Endothelial cell of umbilical vein (primary cell): ENCODE measurements at regions not wholly inside any gene's neighbourhood (a gene's known extent, or its start where the extent isn't known, plus 50 kb on each side); places are given as distances from the start of the nearest gene placed in this dataset.

Source experiments
- BruUV-seq: library from RNA; stranded (reverse); fragments of 400-500 nt; replicated peaks from 2 replicates; lab custom pipeline; 2021; lab: Mats Ljungman, UMichigan
- CTCF ChIA-PET: fragments of 300-600, 350-600 bp; sonication (Branson Sonifier 250); formaldehyde crosslinking; loops from one replicate; lab custom pipeline; 2021; ENCODE audit warnings: antibody characterized with exemption, inconsistent platforms; lab: Charles Lee
- POLR2A ChIA-PET: fragments of 300-600, 350-600 bp; sonication (Branson Sonifier 250); formaldehyde crosslinking; loops from one replicate; lab custom pipeline; 2021; ENCODE audit warnings: antibody characterized with exemption, inconsistent platforms; lab: Charles Lee
- DNase-seq: peaks from one replicate; pipeline ENCODE4 v3.0.0-alpha.2; 2011; ENCODE audit warnings: low read depth, low spot score
- FAIRE-seq: peaks from 2 replicates; lab custom pipeline; 2011; peaks lifted over from hg19 to GRCh38; lab: Jason Lieb, UNC
- H2AFZ ChIP-seq: 2 replicates; pipeline ENCODE4 v1.6.0; 2012; ENCODE audit warnings: low read depth, low read length, control low read depth, inconsistent platforms
- H3K27ac ChIP-seq: 2 replicates; pipeline ENCODE4 v1.5.1; 2011; ENCODE audit warnings: low read depth, mild to moderate bottlenecking, control low read depth, low read length, moderate library complexity; ENCODE audit not compliant: insufficient read depth
- H3K27me3 ChIP-seq, 2 experiments: 2 replicates each; pipeline versions ENCODE4 v1.6.0 to v1.6.1; 2011; ENCODE audit warnings: low read length in 2 of 2, mixed read lengths in 1 of 2; ENCODE audit not compliant: control insufficient read depth in 2 of 2, insufficient read depth in 2 of 2
- H3K36me3 ChIP-seq, 2 experiments: 2 replicates in 1 of 2; 3 replicates in 1 of 2; pipeline ENCODE4 v1.5.1; 2011; ENCODE audit warnings: low read length in 2 of 2, mild to moderate bottlenecking in 1 of 2, moderate library complexity in 1 of 2; ENCODE audit not compliant: control insufficient read depth in 2 of 2, insufficient read depth in 2 of 2; ENCODE audit errors: extremely low read depth in 1 of 2
- H3K4me1 ChIP-seq: 3 replicates; pipeline ENCODE4 v1.5.1; 2011; ENCODE audit warnings: mild to moderate bottlenecking, low read length; ENCODE audit not compliant: control insufficient read depth, insufficient read depth; ENCODE audit errors: extremely low read depth
- H3K4me2 ChIP-seq: 2 replicates; pipeline ENCODE4 v1.6.1; 2011; ENCODE audit warnings: low read length, control low read depth, mixed read lengths; ENCODE audit not compliant: insufficient read depth
- H3K4me3 ChIP-seq, 3 experiments: fragments of 200-600 bp in 1 of 3; sonication (generic), shearing (Covaris generic) in 1 of 3; replicated peaks in 1 of 3; 2 replicates each; pipeline ENCODE4 v1.5.1; 2011 to 2016; ENCODE audit warnings: control low read depth in 3 of 3, low read length in 3 of 3, mild to moderate bottlenecking in 2 of 3, inconsistent platforms in 1 of 3, low read depth in 1 of 3, moderate library complexity in 1 of 3; ENCODE audit not compliant: insufficient read depth in 1 of 3
- H3K79me2 ChIP-seq: 2 replicates; pipeline ENCODE4 v1.6.0; 2012; ENCODE audit warnings: low read length, inconsistent platforms; ENCODE audit not compliant: control insufficient read depth, insufficient read depth
- H3K9ac ChIP-seq: replicated peaks from 2 replicates; pipeline ENCODE3; 2011; ENCODE audit warnings: low read length, control low read depth; ENCODE audit not compliant: insufficient read depth; ENCODE audit errors: extremely low read depth
- H3K9me1 ChIP-seq: replicated peaks from 3 replicates; pipeline ENCODE4 v1.6.0; 2011; ENCODE audit warnings: mild to moderate bottlenecking, low read length; ENCODE audit not compliant: control insufficient read depth, insufficient read depth; ENCODE audit errors: extremely low read depth
- H3K9me3 ChIP-seq: replicated peaks from 2 replicates; pipeline ENCODE4 v1.5.1; 2012; ENCODE audit warnings: low read length, inconsistent platforms; ENCODE audit not compliant: control insufficient read depth, insufficient read depth
- H4K20me1 ChIP-seq: replicated peaks from 2 replicates; pipeline ENCODE3; 2011; ENCODE audit warnings: mild to moderate bottlenecking, low read length; ENCODE audit not compliant: control insufficient read depth, insufficient read depth; ENCODE audit errors: extremely low read depth
- EZH2 ChIP-seq: IDR thresholded peaks from 2 replicates; pipeline ENCODE4 v1.6.1; 2012; ENCODE audit warnings: borderline replicate concordance, low read depth, mild to moderate bottlenecking, moderate library complexity, low read length, inconsistent platforms; ENCODE audit not compliant: severe bottlenecking
- FOS ChIP-seq: IDR thresholded peaks from 2 replicates; pipeline ENCODE4 v1.6.1; 2011; ENCODE audit warnings: mild to moderate bottlenecking, low read length, moderate library complexity, borderline replicate concordance; ENCODE audit not compliant: insufficient read depth
- GATA2 ChIP-seq: IDR thresholded peaks from 2 replicates; pipeline ENCODE4 v1.7.0; 2011; ENCODE audit warnings: low read depth, mild to moderate bottlenecking, moderate library complexity, mixed read lengths, low read length; ENCODE audit not compliant: insufficient read length, insufficient read depth
- JUN ChIP-seq: IDR thresholded peaks from 2 replicates; pipeline ENCODE4 v1.6.1; 2011; ENCODE audit warnings: borderline replicate concordance, low read depth; ENCODE audit not compliant: insufficient read length, insufficient read depth
- POLR2A ChIP-seq: IDR thresholded peaks from 2 replicates; pipeline ENCODE4 v1.6.1; 2012; ENCODE audit warnings: low read depth, mild to moderate bottlenecking, control low read depth, low read length
- POLR2AphosphoS5 ChIP-seq: IDR thresholded peaks from 2 replicates; pipeline ENCODE4 v1.6.1; 2012; ENCODE audit warnings: low read depth, mild to moderate bottlenecking, control low read depth, low read length, moderate library complexity; ENCODE audit not compliant: insufficient read depth
- dilution Hi-C: fragments of 300-500 bp; cut with MboI; formaldehyde crosslinking; loops from one replicate; pipeline ENCODE4 v1.15.0; 2019; ENCODE audit warnings: low sequenced_read_pairs; ENCODE audit not compliant: extremely low pct_ligation_motif_present
- intact Hi-C: fragments of 100-400 bp; cut with micrococcal nuclease; formaldehyde crosslinking; loops from one replicate; pipeline ENCODE4 v1.10.0; 2022
- TF ChIP-seq, protein P1 (sequence below), 2 donors: IDR thresholded peaks; 1 replicate in 1 of 2; 2 replicates in 1 of 2; pipeline ENCODE4 v1.5.1; 2011; ENCODE audit warnings: low read length in 2 of 2, mild to moderate bottlenecking in 2 of 2, moderate library complexity in 2 of 2, control low read depth in 1 of 2, inconsistent platforms in 1 of 2, low read depth in 1 of 2; ENCODE audit not compliant: insufficient read depth in 1 of 2; ENCODE audit errors: extremely low read depth in 1 of 2
- TF ChIP-seq, protein P2 (sequence below): IDR thresholded peaks from 2 replicates; pipeline ENCODE4 v1.6.1; 2011; ENCODE audit not compliant: insufficient read depth, insufficient read length

DNA sequence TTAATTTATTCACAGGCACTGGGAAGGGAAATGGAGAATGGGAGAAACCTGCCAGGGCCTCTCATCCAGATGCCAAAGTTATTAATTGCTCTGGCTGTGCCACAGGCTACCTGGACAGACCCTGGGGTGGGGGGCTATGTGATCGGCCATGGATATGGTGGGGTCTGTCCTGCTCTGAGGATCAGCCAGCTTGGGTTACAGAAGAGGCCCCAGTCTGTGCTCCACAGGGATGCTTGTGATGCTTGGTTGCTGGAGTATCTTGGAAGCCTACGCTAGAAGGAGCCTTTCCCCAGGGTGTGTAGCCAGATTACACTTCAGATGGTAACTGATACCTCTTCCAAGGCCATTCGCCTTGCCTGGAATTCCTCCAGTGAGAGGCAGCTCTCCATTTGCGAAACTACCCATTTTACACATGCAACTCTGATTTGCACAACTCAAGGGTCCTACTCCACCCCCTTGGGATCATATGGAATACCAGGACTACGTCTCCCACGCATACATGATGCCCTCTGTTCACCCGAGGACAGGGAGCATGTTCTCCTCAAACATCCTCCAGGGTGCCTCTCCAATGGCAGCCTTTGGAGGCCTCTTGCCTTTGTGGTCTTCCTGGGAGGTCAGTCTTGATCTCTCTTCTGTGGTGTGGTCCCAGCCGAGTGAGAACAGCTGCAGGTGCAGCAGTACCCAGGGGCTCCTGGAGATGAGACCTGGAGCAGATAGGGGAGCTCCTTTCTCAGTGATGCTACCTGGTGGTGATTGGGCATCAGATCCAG is 186.6 kb upstream of the TSHZ3 start:
- Histone ChIP-seq H4K20me1 (no peaks in the 10 kb centered on the region), H3K36me3 (no peaks in the 10 kb centered on the region), H3K4me3 (no peak overlapping the region), H3K79me2 (no peaks in the 10 kb centered on the region), H3K9me3 (peaks cover 10% of the 10 kb centered on the region), H2AFZ (no peak overlapping the region), H3K4me1 (no peaks in the 10 kb centered on the region), H3K9me1 (no peaks in the 10 kb centered on the region), H3K9ac (no peak overlapping the region), H3K27ac (no peak overlapping the region), H3K27me3 (no peaks in the 10 kb centered on the region), H3K4me2 (no peak overlapping the region)
- DNase-seq = no peak
- dilution Hi-C loops = no loop called here
- BruUV-seq = no TSS peak
- TF ChIP-seq GATA2 (no peak), JUN (no peak), FOS (no peak), POLR2A (no peak), POLR2AphosphoS5 (no peak), EZH2 (no peak)
- TF ChIP-seq, protein P1, sequence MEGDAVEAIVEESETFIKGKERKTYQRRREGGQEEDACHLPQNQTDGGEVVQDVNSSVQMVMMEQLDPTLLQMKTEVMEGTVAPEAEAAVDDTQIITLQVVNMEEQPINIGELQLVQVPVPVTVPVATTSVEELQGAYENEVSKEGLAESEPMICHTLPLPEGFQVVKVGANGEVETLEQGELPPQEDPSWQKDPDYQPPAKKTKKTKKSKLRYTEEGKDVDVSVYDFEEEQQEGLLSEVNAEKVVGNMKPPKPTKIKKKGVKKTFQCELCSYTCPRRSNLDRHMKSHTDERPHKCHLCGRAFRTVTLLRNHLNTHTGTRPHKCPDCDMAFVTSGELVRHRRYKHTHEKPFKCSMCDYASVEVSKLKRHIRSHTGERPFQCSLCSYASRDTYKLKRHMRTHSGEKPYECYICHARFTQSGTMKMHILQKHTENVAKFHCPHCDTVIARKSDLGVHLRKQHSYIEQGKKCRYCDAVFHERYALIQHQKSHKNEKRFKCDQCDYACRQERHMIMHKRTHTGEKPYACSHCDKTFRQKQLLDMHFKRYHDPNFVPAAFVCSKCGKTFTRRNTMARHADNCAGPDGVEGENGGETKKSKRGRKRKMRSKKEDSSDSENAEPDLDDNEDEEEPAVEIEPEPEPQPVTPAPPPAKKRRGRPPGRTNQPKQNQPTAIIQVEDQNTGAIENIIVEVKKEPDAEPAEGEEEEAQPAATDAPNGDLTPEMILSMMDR (IDR thresholded peaks at IDR 0.05; ENCODE audit: extremely low read depth in 1 of 2, insufficient read depth in 1 of 2, low read depth in 1 of 2, low read length in 2 of 2) = no peak
- TF ChIP-seq, protein P2, sequence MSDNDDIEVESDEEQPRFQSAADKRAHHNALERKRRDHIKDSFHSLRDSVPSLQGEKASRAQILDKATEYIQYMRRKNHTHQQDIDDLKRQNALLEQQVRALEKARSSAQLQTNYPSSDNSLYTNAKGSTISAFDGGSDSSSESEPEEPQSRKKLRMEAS = no peak
- intact Hi-C loops = no loop called here
- ChIA-PET POLR2A (no interaction called here), CTCF (no interaction called here)
- no peak for FAIRE-seq
